ENCODE measurements at regions not wholly inside any gene's neighbourhood (a gene's known extent, or its start where the extent isn't known, plus 50 kb on each side); places are given as distances from the start of the nearest gene placed in this dataset.

DNA sequence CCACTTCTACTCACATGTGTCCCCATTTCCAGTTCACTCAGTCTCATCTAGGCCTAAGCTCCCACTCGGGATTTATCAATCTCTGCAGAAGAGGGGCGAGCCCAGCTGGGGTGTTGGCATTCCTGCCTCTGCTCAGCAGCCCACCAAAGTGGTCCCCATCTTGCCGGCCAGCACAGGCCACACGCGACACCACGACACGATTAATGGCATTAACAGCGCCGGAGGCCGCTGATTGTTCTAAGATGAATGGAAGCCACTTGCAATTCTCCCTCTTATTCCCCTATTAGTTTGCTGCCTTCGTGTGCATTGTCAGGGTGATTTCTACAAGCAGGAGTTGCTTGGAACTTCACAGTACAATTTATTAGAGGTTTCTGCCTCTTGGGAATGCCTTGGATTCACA is 477.3 kb downstream of the SHQ1 start:
- no peak for DNase-seq
- Mint-ChIP-seq H3K27me3 (ENCODE audit: low read depth) (no peaks in the 10 kb centered on the region), H3K36me3 (ENCODE audit: insufficient read depth in 1 of 3, low read depth in 3 of 3) (peaks cover 4 to 9% (median 6%) of the 10 kb centered on the region in 3 experiments; a peak in 6 of 7 replicates), H3K4me1 (peaks cover 42 to 54% of the 10 kb centered on the region in 2 experiments), H3K4me3 (no peak overlapping the region), H3K27ac (no peak overlapping the region), H3K9me3 (no peaks in the 10 kb centered on the region)
- H2AFZ ChIP-seq (ENCODE audit: low read length): no peak overlapping the region
- no peak overlapping the region for H3K23ac ChIP-seq (ENCODE audit: insufficient read length, low read depth, low read length)
- H2BK15ac ChIP-seq (ENCODE audit: low read depth, low read length): no peak overlapping the region
- H2BK12ac ChIP-seq (ENCODE audit: insufficient read length, low read depth, low read length): no peak overlapping the region
- no peaks in the 10 kb centered on the region for H3K9me3 ChIP-seq (ENCODE audit: control insufficient read depth, low read depth, low read length)
- TF ChIP-seq, protein P1, sequence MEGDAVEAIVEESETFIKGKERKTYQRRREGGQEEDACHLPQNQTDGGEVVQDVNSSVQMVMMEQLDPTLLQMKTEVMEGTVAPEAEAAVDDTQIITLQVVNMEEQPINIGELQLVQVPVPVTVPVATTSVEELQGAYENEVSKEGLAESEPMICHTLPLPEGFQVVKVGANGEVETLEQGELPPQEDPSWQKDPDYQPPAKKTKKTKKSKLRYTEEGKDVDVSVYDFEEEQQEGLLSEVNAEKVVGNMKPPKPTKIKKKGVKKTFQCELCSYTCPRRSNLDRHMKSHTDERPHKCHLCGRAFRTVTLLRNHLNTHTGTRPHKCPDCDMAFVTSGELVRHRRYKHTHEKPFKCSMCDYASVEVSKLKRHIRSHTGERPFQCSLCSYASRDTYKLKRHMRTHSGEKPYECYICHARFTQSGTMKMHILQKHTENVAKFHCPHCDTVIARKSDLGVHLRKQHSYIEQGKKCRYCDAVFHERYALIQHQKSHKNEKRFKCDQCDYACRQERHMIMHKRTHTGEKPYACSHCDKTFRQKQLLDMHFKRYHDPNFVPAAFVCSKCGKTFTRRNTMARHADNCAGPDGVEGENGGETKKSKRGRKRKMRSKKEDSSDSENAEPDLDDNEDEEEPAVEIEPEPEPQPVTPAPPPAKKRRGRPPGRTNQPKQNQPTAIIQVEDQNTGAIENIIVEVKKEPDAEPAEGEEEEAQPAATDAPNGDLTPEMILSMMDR (conservative IDR thresholded peaks at IDR 0.05): no peak
- no peak overlapping the region for H4K8ac ChIP-seq (replicated peaks; ENCODE audit: insufficient read length, low read depth, low read length)
- H3K18ac ChIP-seq (ENCODE audit: insufficient read length, low read depth, low read length): no peak overlapping the region
- H3K27ac ChIP-seq (ENCODE audit: insufficient read length, low read depth, low read length): no peak overlapping the region
- H3K56ac ChIP-seq (ENCODE audit: insufficient read length, low read depth, low read length): no peak overlapping the region
- H3K79me1 ChIP-seq (ENCODE audit: insufficient read depth, low read depth, low read length, poor library complexity, severe bottlenecking): no peaks in the 10 kb centered on the region
- no peak overlapping the region for H3K14ac ChIP-seq (ENCODE audit: insufficient read depth, low read length)
- no peak overlapping the region for H3T11ph ChIP-seq (ENCODE audit: low read length)
- no peaks in the 10 kb centered on the region for H3K79me2 ChIP-seq (ENCODE audit: insufficient read depth, low read length)
- no peak overlapping the region for H2AK5ac ChIP-seq (ENCODE audit: insufficient read length, low read length)
- no peaks in the 10 kb centered on the region for H4K20me1 ChIP-seq (ENCODE audit: control insufficient read depth, insufficient read depth, insufficient read length)
- peaks cover 15% of the 10 kb centered on the region; the same call in 1 of the 2 replicates for H3K4me1 ChIP-seq (ENCODE audit: insufficient read depth, low read length)
- no peaks in the 10 kb centered on the region for H3K27me3 ChIP-seq (ENCODE audit: insufficient read depth, low read length)
- H4K91ac ChIP-seq (ENCODE audit: insufficient read length, low read depth, low read length): no peak overlapping the region
- H3K9ac ChIP-seq (ENCODE audit: extremely low read depth, insufficient read length, low read length): no peak overlapping the region
- H3K4me2 ChIP-seq (ENCODE audit: insufficient read depth, insufficient read length, low read length): no peak overlapping the region
- H2BK120ac ChIP-seq (ENCODE audit: low read depth, low read length, poor library complexity, severe bottlenecking): no peak overlapping the region
- H3K23me2 ChIP-seq (ENCODE audit: insufficient read length, low read depth, low read length, poor library complexity, severe bottlenecking): no peaks in the 10 kb centered on the region
- no peak overlapping the region for H2BK5ac ChIP-seq (ENCODE audit: insufficient read length, low read length)
- WGBS (ENCODE audit: extremely low coverage, insufficient read length, low lambda C conversion rate): no CpG with 5 or more reads among the region's 11 CpGs
- no peak overlapping the region for H3K4ac ChIP-seq (ENCODE audit: low read depth, low read length)
- H4K5ac ChIP-seq (ENCODE audit: insufficient read length, low read depth, low read length): no peak overlapping the region
- no peak overlapping the region for H2BK20ac ChIP-seq (ENCODE audit: low read depth, low read length, poor library complexity, severe bottlenecking)

All from H9 (cell line).